ENCODE measurements at regions not wholly inside any gene's neighbourhood (a gene's known extent, or its start where the extent isn't known, plus 50 kb on each side); places are given as distances from the start of the nearest gene placed in this dataset.

- no peak for DNase-seq
- peaks cover 3% of the 10 kb centered on the region for H3K4me1 ChIP-seq
- no peak overlapping the region for H3K4me3 ChIP-seq (ENCODE audit: low read depth, low read length)
- no peaks in the 10 kb centered on the region for H3K27me3 ChIP-seq
- no peak for TF ChIP-seq CTCF (IDR thresholded peaks at IDR 0.05; ENCODE audit: low read depth, low read length)
- H3K36me3 ChIP-seq = no peaks in the 10 kb centered on the region
- no peaks in the 10 kb centered on the region for H3K9me3 ChIP-seq
Measured at GRCh38 chr20:53711333-53712211, 117.9 kb upstream of the ZNF217 start.

GRCh38 chr20:53708129-53708968 lies 114.7 kb upstream of the ZNF217 start:
- Histone ChIP-seq H3K9me3 (no peaks in the 10 kb centered on the region), H3K36me3 (no peaks in the 10 kb centered on the region), H3K4me1 (peaks cover 3% of the 10 kb centered on the region), H3K4me3 (ENCODE audit: low read depth, low read length) (no peak overlapping the region), H3K27me3 (no peaks in the 10 kb centered on the region)
- no peak for DNase-seq
- TF ChIP-seq CTCF (IDR thresholded peaks at IDR 0.05; ENCODE audit: low read depth, low read length) = no peak

- DNase-seq = no peak
- no peaks in the 10 kb centered on the region for H3K27me3 ChIP-seq
- H3K9me3 ChIP-seq = no peaks in the 10 kb centered on the region
- no peaks in the 10 kb centered on the region for H3K36me3 ChIP-seq
- no peak for TF ChIP-seq CTCF (IDR thresholded peaks at IDR 0.05; ENCODE audit: low read depth, low read length)
- H3K4me1 ChIP-seq = peaks cover 3% of the 10 kb centered on the region
- no peak overlapping the region for H3K4me3 ChIP-seq (ENCODE audit: low read depth, low read length)
Measured at GRCh38 chr20:53707371-53708055, 113.9 kb upstream of the ZNF217 start.

GRCh38 chr20:53706466-53707370 lies 113.1 kb upstream of the ZNF217 start:
- no peak for TF ChIP-seq CTCF (IDR thresholded peaks at IDR 0.05; ENCODE audit: low read depth, low read length)
- H3K36me3 ChIP-seq = no peaks in the 10 kb centered on the region
- H3K27me3 ChIP-seq = no peaks in the 10 kb centered on the region
- no peak overlapping the region for H3K4me3 ChIP-seq (ENCODE audit: low read depth, low read length)
- no peaks in the 10 kb centered on the region for H3K9me3 ChIP-seq
- peaks cover 3% of the 10 kb centered on the region for H3K4me1 ChIP-seq
- DNase-seq = no peak

- no peak for TF ChIP-seq CTCF (IDR thresholded peaks at IDR 0.05; ENCODE audit: low read depth, low read length)
- Histone ChIP-seq H3K4me1 (peaks cover 3% of the 10 kb centered on the region), H3K27me3 (no peaks in the 10 kb centered on the region), H3K4me3 (ENCODE audit: low read depth, low read length) (no peak overlapping the region), H3K9me3 (no peaks in the 10 kb centered on the region), H3K36me3 (no peaks in the 10 kb centered on the region)
- no peak for DNase-seq
Measured at GRCh38 chr20:53706008-53706465, 112.4 kb upstream of the ZNF217 start.

All from BE2C (cell line).